Fibroblast of skin of right biceps (primary cell): ENCODE measurements at regions not wholly inside any gene's neighbourhood (a gene's known extent, or its start where the extent isn't known, plus 50 kb on each side); places are given as distances from the start of the nearest gene placed in this dataset.

Experiments
- DNase-seq: peaks from one replicate; pipeline ENCODE4 v3.0.0-alpha.2; 2013

- no peak for DNase-seq
These were observed 98.4 kb upstream of the LINGO1 start for GRCh38 chr15:77731067-77731466.

- DNase-seq, result no peak
These were observed 95.1 kb upstream of the LINGO1 start for GRCh38 chr15:77727635-77728304.

- no peak for DNase-seq
These were observed 92.0 kb upstream of the LINGO1 start for GRCh38 chr15:77724715-77725114.

- DNase-seq, result no peak
These were observed 91.0 kb upstream of the LINGO1 start for GRCh38 chr15:77723756-77724155.

GRCh38 chr15:77722759-77723460 is 90.2 kb upstream of the LINGO1 start:
- DNase-seq, result no peak

GRCh38 chr15:77721963-77722362 is 89.3 kb upstream of the LINGO1 start:
- no peak for DNase-seq

- peak; percentile 2 for DNase-seq
These were observed 87.9 kb upstream of the LINGO1 start for GRCh38 chr15:77720655-77721054.

- no peak for DNase-seq
These were observed 87.5 kb upstream of the LINGO1 start for GRCh38 chr15:77720173-77720572.

GRCh38 chr15:77719450-77719849 is 86.7 kb upstream of the LINGO1 start:
- DNase-seq, result no peak

- no peak for DNase-seq
These were observed 84.8 kb upstream of the LINGO1 start for GRCh38 chr15:77717333-77717990.

GRCh38 chr15:77716632-77717332 is 84.1 kb upstream of the LINGO1 start:
- DNase-seq, result no peak

GRCh38 chr15:77715860-77716259 is 83.1 kb upstream of the LINGO1 start:
- DNase-seq, result no peak

GRCh38 chr15:77715051-77715450 is 82.3 kb upstream of the LINGO1 start:
- no peak for DNase-seq

- DNase-seq, result no peak
These were observed 81.8 kb upstream of the LINGO1 start for GRCh38 chr15:77714555-77714954.

GRCh38 chr15:77714023-77714422 is 81.3 kb upstream of the LINGO1 start:
- DNase-seq, result no peak

GRCh38 chr15:77713281-77713680 is 80.6 kb upstream of the LINGO1 start:
- DNase-seq, result no peak

GRCh38 chr15:77712438-77712837 is 79.7 kb upstream of the LINGO1 start:
- DNase-seq, result no peak

- no peak for DNase-seq
These were observed 77.9 kb upstream of the LINGO1 start for GRCh38 chr15:77710637-77711036.

- no peak for DNase-seq
These were observed 77.5 kb upstream of the LINGO1 start for GRCh38 chr15:77710206-77710605.

GRCh38 chr15:77709135-77709886 is 76.6 kb upstream of the LINGO1 start:
- no peak for DNase-seq

GRCh38 chr15:77706482-77707244 is 74.0 kb upstream of the LINGO1 start:
- DNase-seq, result no peak
